ENCODE measurements at regions not wholly inside any gene's neighbourhood (a gene's known extent, or its start where the extent isn't known, plus 50 kb on each side); places are given as distances from the start of the nearest gene placed in this dataset.
A peak's percentile ranks its signal among the peaks of the same experiment; 100 is the strongest.
"Not testable (repeated sequence)": the region's sequence is repeated elsewhere in the genome, so short reads cannot be mapped to it uniquely, and the experiment has no call there.

- H3K79me2 ChIP-seq (ENCODE audit: insufficient read depth, low read length); H3K4me3 Mint-ChIP-seq; H3K4me1 Mint-ChIP-seq; H3K36me3 Mint-ChIP-seq; H3K9me3 Mint-ChIP-seq; H3K9me3 ChIP-seq (replicated peaks in 1 of 2; ENCODE audit: control insufficient read depth in 1 of 2, insufficient read depth in 1 of 2, low read length in 2 of 2); intact Hi-C loops (cut with micrococcal nuclease); H3K27me3 ChIP-seq (ENCODE audit: control insufficient read depth in 2 of 2, insufficient read depth in 2 of 2, low read length in 2 of 2); DNase-seq; H3K4me2 ChIP-seq (replicated peaks; ENCODE audit: extremely low read depth, low read length, poor library complexity, severe bottlenecking); H3K9ac ChIP-seq (ENCODE audit: insufficient read depth, low read length, poor library complexity, severe bottlenecking); H3K36me3 ChIP-seq (replicated peaks in 1 of 2; ENCODE audit: control insufficient read depth in 1 of 2, insufficient read depth in 2 of 2, low read length in 2 of 2); H3K4me1 ChIP-seq (ENCODE audit: control insufficient read depth in 1 of 2, insufficient read depth in 2 of 2, low read length in 2 of 2); H3K27ac ChIP-seq (ENCODE audit: low read depth in 1 of 2, low read length in 2 of 2); H3K27me3 Mint-ChIP-seq (ENCODE audit: low read depth in 3 of 3); H3K4me3 ChIP-seq (replicated peaks in 1 of 3; ENCODE audit: low read depth in 2 of 3, low read length in 3 of 3); H2AFZ ChIP-seq (ENCODE audit: insufficient read depth, low read depth, low read length, poor library complexity, severe bottlenecking); H4K20me1 ChIP-seq (ENCODE audit: insufficient read depth, low read length): not testable (repeated sequence)
- H3K27ac Mint-ChIP-seq: peak overlapping the region in 1 of 7 donors; percentile 29
- WGBS (ENCODE audit: insufficient coverage): 72% methylated on average over 3 of the region's 8 CpGs
These were observed 521.0 kb downstream of the IRS2 start for GRCh38 chr13:109265438-109265742.

- H3K79me2 ChIP-seq (ENCODE audit: insufficient read depth, low read length); H3K9ac ChIP-seq (ENCODE audit: insufficient read depth, low read length, poor library complexity, severe bottlenecking); H3K27me3 Mint-ChIP-seq (ENCODE audit: low read depth in 3 of 3); H3K27ac ChIP-seq (ENCODE audit: low read depth in 1 of 2, low read length in 2 of 2); H3K27ac Mint-ChIP-seq; H3K36me3 ChIP-seq (replicated peaks in 1 of 2; ENCODE audit: control insufficient read depth in 1 of 2, insufficient read depth in 2 of 2, low read length in 2 of 2); H3K4me3 Mint-ChIP-seq; H3K27me3 ChIP-seq (ENCODE audit: control insufficient read depth in 2 of 2, insufficient read depth in 2 of 2, low read length in 2 of 2); H3K4me1 Mint-ChIP-seq; H3K9me3 Mint-ChIP-seq; H3K9me3 ChIP-seq (replicated peaks in 1 of 2; ENCODE audit: control insufficient read depth in 1 of 2, insufficient read depth in 1 of 2, low read length in 2 of 2); intact Hi-C loops (cut with micrococcal nuclease); H3K4me1 ChIP-seq (ENCODE audit: control insufficient read depth in 1 of 2, insufficient read depth in 2 of 2, low read length in 2 of 2); DNase-seq; H3K36me3 Mint-ChIP-seq; H4K20me1 ChIP-seq (ENCODE audit: insufficient read depth, low read length); H3K4me3 ChIP-seq (replicated peaks in 1 of 3; ENCODE audit: low read depth in 2 of 3, low read length in 3 of 3); H3K4me2 ChIP-seq (replicated peaks; ENCODE audit: extremely low read depth, low read length, poor library complexity, severe bottlenecking): not testable (repeated sequence)
- peak overlapping the region; percentile 4 for H2AFZ ChIP-seq (ENCODE audit: insufficient read depth, low read depth, low read length, poor library complexity, severe bottlenecking)
- 78% methylated on average over 5 of the region's 14 CpGs for WGBS (ENCODE audit: insufficient coverage)
These were observed 521.6 kb downstream of the IRS2 start for GRCh38 chr13:109264603-109265437.

DNA sequence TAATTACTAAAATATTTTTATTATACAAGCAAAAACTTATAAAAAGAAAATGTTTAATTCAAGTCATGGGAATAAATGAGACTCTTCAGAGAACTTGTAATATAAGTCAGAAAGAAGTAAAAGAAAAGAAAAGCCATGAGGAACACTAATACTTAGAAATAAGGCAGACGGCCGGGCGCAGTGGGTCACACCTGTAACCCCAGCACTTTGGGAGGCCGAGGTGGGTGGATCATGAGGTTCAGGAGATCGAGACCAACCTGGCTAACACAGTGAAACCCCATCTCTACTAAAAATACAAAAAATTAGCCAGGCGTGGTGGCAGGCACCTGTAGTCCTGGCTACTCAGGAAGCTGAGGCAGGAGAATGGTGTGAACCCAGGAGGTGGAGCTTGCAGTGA lies 528.6 kb downstream of the IRS2 start:
- DNase-seq; H3K27ac ChIP-seq (ENCODE audit: low read depth in 1 of 2, low read length in 2 of 2); H3K4me2 ChIP-seq (replicated peaks; ENCODE audit: extremely low read depth, low read length, poor library complexity, severe bottlenecking); H3K27ac Mint-ChIP-seq; H3K27me3 ChIP-seq (ENCODE audit: control insufficient read depth in 2 of 2, insufficient read depth in 2 of 2, low read length in 2 of 2); H3K4me1 Mint-ChIP-seq; H4K20me1 ChIP-seq (ENCODE audit: insufficient read depth, low read length); H3K4me3 Mint-ChIP-seq; H3K9me3 ChIP-seq (replicated peaks in 1 of 2; ENCODE audit: control insufficient read depth in 1 of 2, insufficient read depth in 1 of 2, low read length in 2 of 2); H3K4me1 ChIP-seq (ENCODE audit: control insufficient read depth in 1 of 2, insufficient read depth in 2 of 2, low read length in 2 of 2); H2AFZ ChIP-seq (ENCODE audit: insufficient read depth, low read depth, low read length, poor library complexity, severe bottlenecking); H3K79me2 ChIP-seq (ENCODE audit: insufficient read depth, low read length); H3K4me3 ChIP-seq (replicated peaks in 1 of 3; ENCODE audit: low read depth in 2 of 3, low read length in 3 of 3); H3K9ac ChIP-seq (ENCODE audit: insufficient read depth, low read length, poor library complexity, severe bottlenecking); H3K36me3 ChIP-seq (replicated peaks in 1 of 2; ENCODE audit: control insufficient read depth in 1 of 2, insufficient read depth in 2 of 2, low read length in 2 of 2); H3K36me3 Mint-ChIP-seq; intact Hi-C loops (cut with micrococcal nuclease): not testable (repeated sequence)
- WGBS (ENCODE audit: insufficient coverage): no CpG with 5 or more reads among the region's 6 CpGs
- Mint-ChIP-seq H3K9me3 (peaks cover 0 to 13% (median 4%) of the 10 kb centered on the region in 7 donors), H3K27me3 (ENCODE audit: low read depth in 3 of 3) (peaks cover 6 to 16% (median 12%) of the 10 kb centered on the region in 3 donors)

Measured in CD14-positive monocyte (primary cell).